T-helper 1 cell treated with Interleukin-12 subunit alpha and Interleukin-12 subunit beta and Interleukin-4 antibody, amounts not matched to agents 30 μg/mL and 1 μg/mL, for 36 hours (primary cell): ENCODE measurements at regions not wholly inside any gene's neighbourhood (a gene's known extent, or its start where the extent isn't known, plus 50 kb on each side); places are given as distances from the start of the nearest gene placed in this dataset.

ENCODE experiments used
- H3K27ac Mint-ChIP-seq: one replicate; pipeline ENCODE4 v1.8.0; 2021; ENCODE audit warnings: mild to moderate bottlenecking, mixed read lengths
- H3K27me3 Mint-ChIP-seq: one replicate; pipeline ENCODE4 v1.8.0; 2021; ENCODE audit warnings: low read depth, mixed read lengths
- H3K36me3 Mint-ChIP-seq: one replicate; pipeline ENCODE4 v1.8.0; 2021; ENCODE audit warnings: low read depth, mixed read lengths
- H3K4me1 Mint-ChIP-seq: one replicate; pipeline ENCODE4 v1.8.0; 2021; ENCODE audit warnings: low read depth, mixed read lengths
- H3K4me3 Mint-ChIP-seq: one replicate; pipeline ENCODE4 v1.8.0; 2021; ENCODE audit warnings: mild to moderate bottlenecking, moderate library complexity, mixed read lengths
- H3K9me3 Mint-ChIP-seq: one replicate; pipeline ENCODE4 v1.8.0; 2021; ENCODE audit warnings: mixed read lengths

GRCh38 chr2:181779288-181780021, 99.1 kb upstream of the NEUROD1 start:
- Mint-ChIP-seq H3K27me3 (no peaks in the 10 kb centered on the region), H3K4me3 (no peak overlapping the region), H3K4me1 (peaks cover 8% of the 10 kb centered on the region), H3K9me3 (no peaks in the 10 kb centered on the region), H3K36me3 (no peaks in the 10 kb centered on the region), H3K27ac (no peak overlapping the region)

GRCh38 chr2:181780047-181780651, 99.8 kb upstream of the NEUROD1 start:
- H3K4me1 Mint-ChIP-seq, result peaks cover 8% of the 10 kb centered on the region
- H3K36me3 Mint-ChIP-seq, result no peaks in the 10 kb centered on the region
- H3K4me3 Mint-ChIP-seq, result no peak overlapping the region
- H3K27ac Mint-ChIP-seq, result no peak overlapping the region
- H3K9me3 Mint-ChIP-seq, result no peaks in the 10 kb centered on the region
- H3K27me3 Mint-ChIP-seq, result no peaks in the 10 kb centered on the region

GRCh38 chr2:181780657-181781056, 100.3 kb upstream of the NEUROD1 start:
- H3K9me3 Mint-ChIP-seq, result no peaks in the 10 kb centered on the region
- H3K4me1 Mint-ChIP-seq, result peaks cover 8% of the 10 kb centered on the region
- no peaks in the 10 kb centered on the region for H3K27me3 Mint-ChIP-seq
- no peak overlapping the region for H3K4me3 Mint-ChIP-seq
- H3K27ac Mint-ChIP-seq, result no peak overlapping the region
- no peaks in the 10 kb centered on the region for H3K36me3 Mint-ChIP-seq

GRCh38 chr2:181781078-181781786, 100.9 kb upstream of the NEUROD1 start:
- Mint-ChIP-seq H3K4me1 (peaks cover 8% of the 10 kb centered on the region), H3K27me3 (no peaks in the 10 kb centered on the region), H3K36me3 (no peaks in the 10 kb centered on the region), H3K4me3 (no peak overlapping the region), H3K9me3 (no peaks in the 10 kb centered on the region), H3K27ac (no peak overlapping the region)

- Mint-ChIP-seq H3K27me3 (no peaks in the 10 kb centered on the region), H3K9me3 (no peaks in the 10 kb centered on the region), H3K4me3 (no peak overlapping the region), H3K36me3 (no peaks in the 10 kb centered on the region), H3K4me1 (peaks cover 8% of the 10 kb centered on the region), H3K27ac (no peak overlapping the region)
Observed at GRCh38 chr2:181782660-181783059, 102.3 kb upstream of the NEUROD1 start.

- Mint-ChIP-seq H3K4me1 (peaks cover 5% of the 10 kb centered on the region), H3K27ac (no peak overlapping the region), H3K36me3 (no peaks in the 10 kb centered on the region), H3K4me3 (no peak overlapping the region), H3K27me3 (no peaks in the 10 kb centered on the region), H3K9me3 (no peaks in the 10 kb centered on the region)
Observed at GRCh38 chr2:181784556-181784955, 104.2 kb upstream of the NEUROD1 start.

- peaks cover 10% of the 10 kb centered on the region for H3K4me1 Mint-ChIP-seq
- no peaks in the 10 kb centered on the region for H3K36me3 Mint-ChIP-seq
- no peaks in the 10 kb centered on the region for H3K9me3 Mint-ChIP-seq
- no peak overlapping the region for H3K4me3 Mint-ChIP-seq
- no peak overlapping the region for H3K27ac Mint-ChIP-seq
- H3K27me3 Mint-ChIP-seq, result no peaks in the 10 kb centered on the region
Observed at GRCh38 chr2:181785691-181786344, 105.5 kb upstream of the NEUROD1 start.

GRCh38 chr2:181786371-181787228, 104.9 kb upstream of the ITPRID2 start:
- H3K9me3 Mint-ChIP-seq, result no peaks in the 10 kb centered on the region

GRCh38 chr2:181787310-181788048, 104.1 kb upstream of the ITPRID2 start:
- Mint-ChIP-seq H3K4me1 (peaks cover 22% of the 10 kb centered on the region), H3K27ac (no peak overlapping the region), H3K27me3 (no peaks in the 10 kb centered on the region), H3K9me3 (no peaks in the 10 kb centered on the region), H3K36me3 (peaks cover 1% of the 10 kb centered on the region), H3K4me3 (no peak overlapping the region)

More at GRCh38 chr2:181786371-181787228, 104.9 kb upstream of the ITPRID2 start:
- no peaks in the 10 kb centered on the region for H3K36me3 Mint-ChIP-seq
- H3K27ac Mint-ChIP-seq, result no peak overlapping the region
- peaks cover 18% of the 10 kb centered on the region for H3K4me1 Mint-ChIP-seq
- H3K27me3 Mint-ChIP-seq, result no peaks in the 10 kb centered on the region
- no peak overlapping the region for H3K4me3 Mint-ChIP-seq

GRCh38 chr2:181788897-181789555, 102.5 kb upstream of the ITPRID2 start:
- no peaks in the 10 kb centered on the region for H3K27me3 Mint-ChIP-seq
- H3K4me3 Mint-ChIP-seq, result no peak overlapping the region
- H3K27ac Mint-ChIP-seq, result no peak overlapping the region
- H3K4me1 Mint-ChIP-seq, result peaks cover 22% of the 10 kb centered on the region
- peaks cover 3% of the 10 kb centered on the region for H3K36me3 Mint-ChIP-seq
- H3K9me3 Mint-ChIP-seq, result peaks cover 4% of the 10 kb centered on the region

GRCh38 chr2:181789827-181790448, 101.6 kb upstream of the ITPRID2 start:
- Mint-ChIP-seq H3K4me1 (peaks cover 22% of the 10 kb centered on the region), H3K4me3 (no peak overlapping the region), H3K9me3 (peaks cover 4% of the 10 kb centered on the region), H3K27ac (no peak overlapping the region), H3K27me3 (no peaks in the 10 kb centered on the region), H3K36me3 (peaks cover 3% of the 10 kb centered on the region)

GRCh38 chr2:181790716-181791649, 100.5 kb upstream of the ITPRID2 start:
- Mint-ChIP-seq H3K36me3 (peaks cover 3% of the 10 kb centered on the region), H3K27ac (peak overlapping the region; percentile 41), H3K4me1 (peaks cover 22% of the 10 kb centered on the region), H3K4me3 (no peak overlapping the region), H3K9me3 (peaks cover 4% of the 10 kb centered on the region), H3K27me3 (no peaks in the 10 kb centered on the region)
